ENCODE measurements at regions not wholly inside any gene's neighbourhood (a gene's known extent, or its start where the extent isn't known, plus 50 kb on each side); places are given as distances from the start of the nearest gene placed in this dataset.

- no peak for TF ChIP-seq ZNF775 (CRISPR knock-in tag; IDR thresholded peaks at IDR 0.05; ENCODE audit: borderline replicate concordance)
- TF ChIP-seq MAFG (CRISPR knock-in tag; IDR thresholded peaks at IDR 0.05), result no peak
- TF ChIP-seq ZC3H4 (CRISPR knock-in tag; IDR thresholded peaks at IDR 0.05; ENCODE audit: borderline replicate concordance), result no peak
- TF ChIP-seq CREB3 (CRISPR knock-in tag; IDR thresholded peaks at IDR 0.05), result no peak
- TF ChIP-seq ZBTB46 (CRISPR knock-in tag; IDR thresholded peaks at IDR 0.05; ENCODE audit: borderline replicate concordance), result no peak
- no peak for TF ChIP-seq MIXL1 (CRISPR knock-in tag; IDR thresholded peaks at IDR 0.05)
- TF ChIP-seq ZBTB33 (CRISPR knock-in tag; IDR thresholded peaks at IDR 0.05), result no peak
- no peak for TF ChIP-seq FOXP4 (CRISPR knock-in tag; IDR thresholded peaks at IDR 0.05)
- TF ChIP-seq ZNF281 (CRISPR knock-in tag; IDR thresholded peaks at IDR 0.05; ENCODE audit: borderline replicate concordance), result no peak
- no peak for TF ChIP-seq SPEN (CRISPR knock-in tag; IDR thresholded peaks at IDR 0.05; ENCODE audit: low read depth)
- TF ChIP-seq CCDC6 (CRISPR knock-in tag; IDR thresholded peaks at IDR 0.05), result no peak
- no peak for TF ChIP-seq USF2 (IDR thresholded peaks at IDR 0.05; ENCODE audit: low read depth, low read length)
- TF ChIP-seq USF2 (CRISPR knock-in tag; IDR thresholded peaks at IDR 0.05; ENCODE audit: borderline replicate concordance), result no peak
- no peak for TF ChIP-seq TARDBP (CRISPR knock-in tag; IDR thresholded peaks at IDR 0.05)
- no peak for TF ChIP-seq PATZ1 (CRISPR knock-in tag; IDR thresholded peaks at IDR 0.05)
- no peak for TF ChIP-seq JDP2 (CRISPR knock-in tag; IDR thresholded peaks at IDR 0.05; ENCODE audit: borderline replicate concordance)
Measured at GRCh38 chr11:42709216-42709615, 602.6 kb upstream of the API5 start (continued).
